Activated gamma-delta T cell (primary cell): ENCODE measurements at regions not wholly inside any gene's neighbourhood (a gene's known extent, or its start where the extent isn't known, plus 50 kb on each side); places are given as distances from the start of the nearest gene placed in this dataset.

Experiments used
- DNase-seq: peaks from one replicate; lab custom pipeline; 2025; lab: John Stamatoyannopoulos, UW

GRCh38 chr14:104356020-104356737 is 217.8 kb downstream of the KIF26A start:
- DNase-seq, result no peak

GRCh38 chr14:104356738-104357688 is 218.6 kb downstream of the KIF26A start:
- DNase-seq, result no peak

GRCh38 chr14:104357689-104358527 is 219.5 kb downstream of the KIF26A start:
- DNase-seq, result no peak

- DNase-seq, result no peak
Observed at GRCh38 chr14:104358528-104359300, 220.3 kb downstream of the KIF26A start.

GRCh38 chr14:104359301-104359968 is 220.1 kb upstream of the C14orf180 start:
- DNase-seq, result no peak

- DNase-seq, result no peak
Observed at GRCh38 chr14:104359969-104360442, 219.6 kb upstream of the C14orf180 start.

GRCh38 chr14:104360501-104360900 is 219.1 kb upstream of the C14orf180 start:
- DNase-seq, result no peak

GRCh38 chr14:104361101-104361591 is 218.4 kb upstream of the C14orf180 start:
- DNase-seq, result no peak

GRCh38 chr14:104361921-104362681 is 217.5 kb upstream of the C14orf180 start:
- DNase-seq, result no peak

GRCh38 chr14:104362761-104363605 is 216.6 kb upstream of the C14orf180 start:
- no peak for DNase-seq

GRCh38 chr14:104363891-104364760 is 215.4 kb upstream of the C14orf180 start:
- DNase-seq, result no peak

GRCh38 chr14:104364830-104365229 is 214.7 kb upstream of the C14orf180 start:
- DNase-seq, result no peak

- DNase-seq, result no peak
Observed at GRCh38 chr14:104366931-104367865, 212.4 kb upstream of the C14orf180 start.

GRCh38 chr14:104367866-104368750 is 211.5 kb upstream of the C14orf180 start:
- no peak for DNase-seq

- no peak for DNase-seq
Observed at GRCh38 chr14:104368751-104369100, 210.8 kb upstream of the C14orf180 start.

GRCh38 chr14:104369208-104369607 is 210.4 kb upstream of the C14orf180 start:
- DNase-seq, result no peak
